Testis (tissue), 2 donors: ENCODE measurements at regions not wholly inside any gene's neighbourhood (a gene's known extent, or its start where the extent isn't known, plus 50 kb on each side); places are given as distances from the start of the nearest gene placed in this dataset.

Source experiments
- DNase-seq: peaks from one replicate; pipeline ENCODE4 v3.0.0-alpha.2; 2019
- H3K27ac ChIP-seq, 2 donors: fragments of 200-600 bp; sonication (generic); one replicate each; pipeline ENCODE4 v1.5.1; 2019
- H3K27me3 ChIP-seq: fragments of 200-600 bp; sonication (generic); one replicate; pipeline ENCODE4 v1.5.1; 2019
- H3K36me3 ChIP-seq: fragments of 200-600 bp; sonication (generic); one replicate; pipeline ENCODE4 v1.5.1; 2017; ENCODE audit warnings: low read depth; ENCODE audit errors: missing control alignments
- H3K4me1 ChIP-seq: fragments of 200-600 bp; sonication (generic); one replicate; pipeline ENCODE4 v1.5.1; 2019
- H3K4me3 ChIP-seq, 2 donors: fragments of 200-600 bp; sonication (generic); one replicate each; pipeline ENCODE4 v1.5.1; 2017 to 2019
- H3K9me3 ChIP-seq: fragments of 200-600 bp; sonication (generic); one replicate; pipeline ENCODE4 v1.5.1; 2017
- CTCF ChIP-seq, 3 experiments: fragments of 450-650 bp in 2 of 3; fragments of 200-600 bp in 1 of 3; sonication (generic) in 1 of 3; IDR thresholded peaks; one replicate each; pipeline ENCODE4 v1.5.1; 2016 to 2019; ENCODE audit warnings: antibody characterized with exemption in 3 of 3, mild to moderate bottlenecking in 2 of 3, moderate library complexity in 1 of 3
- POLR2A ChIP-seq: fragments of 450-650 bp; IDR thresholded peaks from one replicate; pipeline ENCODE4 v1.6.1; 2017; ENCODE audit warnings: antibody characterized with exemption, mild to moderate bottlenecking, moderate library complexity
- WGBS, 2 donors: methylation state at CpG; one replicate each; pipeline ENCODE4 v1.1.5; 2018; 5-methylcytosine and 5-hydroxymethylcytosine counted together
- intact Hi-C: fragments of 100-400 bp; cut with DNase I; formaldehyde crosslinking; loops from one replicate; pipeline ENCODE4 v1.15.1; 2023; ENCODE audit warnings: low total_unique reads

GRCh38 chr5:89575319-89575718 is 692.3 kb upstream of the MEF2C start:
- H3K27ac ChIP-seq = no peak overlapping the region
- no peak overlapping the region for H3K4me3 ChIP-seq
- DNase-seq = no peak
- intact Hi-C loops = no loop called here
- no peaks in the 10 kb centered on the region for H3K9me3 ChIP-seq
- TF ChIP-seq POLR2A = no peak
- no peaks in the 10 kb centered on the region for H3K4me1 ChIP-seq
- no peaks in the 10 kb centered on the region for H3K27me3 ChIP-seq
- H3K36me3 ChIP-seq = no peaks in the 10 kb centered on the region

GRCh38 chr5:89573345-89573744 is 690.4 kb upstream of the MEF2C start:
- no peaks in the 10 kb centered on the region for H3K36me3 ChIP-seq
- H3K27ac ChIP-seq = no peak overlapping the region
- intact Hi-C loops = no loop called here
- no peak overlapping the region for H3K4me3 ChIP-seq
- no peak for TF ChIP-seq CTCF (IDR thresholded peaks at IDR 0.05)
- no peak for TF ChIP-seq POLR2A
- peak; percentile 15 for DNase-seq
- no peaks in the 10 kb centered on the region for H3K27me3 ChIP-seq
- H3K9me3 ChIP-seq = no peaks in the 10 kb centered on the region
- H3K4me1 ChIP-seq = no peaks in the 10 kb centered on the region
- 65 to 71% methylated on average over 4 of the region's 4 CpGs for WGBS, 2 donors

- Histone ChIP-seq H3K9me3 (no peaks in the 10 kb centered on the region), H3K27me3 (no peaks in the 10 kb centered on the region), H3K4me1 (no peaks in the 10 kb centered on the region), H3K4me3 (no peak overlapping the region), H3K27ac (no peak overlapping the region), H3K36me3 (no peaks in the 10 kb centered on the region)
- WGBS, 2 donors = 26 to 35% methylated on average over 2 of the region's 2 CpGs
- TF ChIP-seq CTCF (IDR thresholded peaks at IDR 0.05) (no peak), POLR2A (no peak)
- no peak for DNase-seq
- intact Hi-C loops = no loop called here
Observed at GRCh38 chr5:89572696-89573095, 689.7 kb upstream of the MEF2C start.

- no peaks in the 10 kb centered on the region for H3K9me3 ChIP-seq
- H3K27me3 ChIP-seq = no peaks in the 10 kb centered on the region
- H3K36me3 ChIP-seq = no peaks in the 10 kb centered on the region
- WGBS, 2 donors = 85 to 97% methylated on average over 2 of the region's 2 CpGs
- intact Hi-C loops = no loop called here
- no peak overlapping the region for H3K4me3 ChIP-seq
- TF ChIP-seq POLR2A = no peak
- H3K27ac ChIP-seq = no peak overlapping the region
- no peaks in the 10 kb centered on the region for H3K4me1 ChIP-seq
- no peak for DNase-seq
Observed at GRCh38 chr5:89570557-89570956, 687.6 kb upstream of the MEF2C start.

GRCh38 chr5:89566340-89566739 is 683.4 kb upstream of the MEF2C start:
- Histone ChIP-seq H3K9me3 (no peaks in the 10 kb centered on the region), H3K27ac (no peak overlapping the region), H3K4me3 (no peak overlapping the region), H3K4me1 (no peaks in the 10 kb centered on the region), H3K36me3 (no peaks in the 10 kb centered on the region), H3K27me3 (no peaks in the 10 kb centered on the region)
- 93 to 94% methylated on average over 1 of the region's 1 CpG for WGBS, 2 donors
- DNase-seq = no peak
- intact Hi-C loops = no loop called here
- TF ChIP-seq POLR2A (no peak), CTCF (IDR thresholded peaks at IDR 0.05) (no peak)

GRCh38 chr5:89560696-89561095 is 677.7 kb upstream of the MEF2C start:
- Histone ChIP-seq H3K9me3 (no peaks in the 10 kb centered on the region), H3K27me3 (no peaks in the 10 kb centered on the region), H3K27ac (no peak overlapping the region), H3K36me3 (no peaks in the 10 kb centered on the region), H3K4me3 (no peak overlapping the region), H3K4me1 (no peaks in the 10 kb centered on the region)
- no peak for DNase-seq
- intact Hi-C loops = no loop called here
- WGBS, 2 donors = 71 to 75% methylated on average over 4 of the region's 4 CpGs
- TF ChIP-seq CTCF (IDR thresholded peaks at IDR 0.05) (no peak), POLR2A (no peak)
